A673 (cell line): ENCODE measurements at regions not wholly inside any gene's neighbourhood (a gene's known extent, or its start where the extent isn't known, plus 50 kb on each side); places are given as distances from the start of the nearest gene placed in this dataset.

Experiments used
- CTCF ChIP-seq: fragments of 300-800, 200-600 bp; sonication (generic); conservative IDR thresholded peaks from 2 replicates; pipeline ENCODE4 v1.5.1; 2017; ENCODE audit warnings: low read depth, mild to moderate bottlenecking, antibody characterized with exemption, low read length, moderate library complexity, mixed read lengths
- EZH2 ChIP-seq: fragments of 200-600 bp; sonication (generic); IDR thresholded peaks from 2 replicates; pipeline ENCODE4 v1.6.1; 2017; ENCODE audit warnings: borderline replicate concordance, low read depth, mild to moderate bottlenecking, mixed read lengths, antibody characterized with exemption, low read length; ENCODE audit not compliant: poor library complexity, severe bottlenecking

GRCh38 chr16:64017796-64018195 lies 1104.1 kb downstream of the CDH11 start:
- TF ChIP-seq CTCF (no peak), EZH2 (no peak)
